ENCODE measurements at regions not wholly inside any gene's neighbourhood (a gene's known extent, or its start where the extent isn't known, plus 50 kb on each side); places are given as distances from the start of the nearest gene placed in this dataset.

- H3K9me3 ChIP-seq (replicated peaks; ENCODE audit: low read length): no peaks in the 10 kb centered on the region
- no peaks in the 10 kb centered on the region for H3K36me3 ChIP-seq (ENCODE audit: insufficient read depth, low read length)
- no peak overlapping the region for H3K9ac ChIP-seq (ENCODE audit: low read depth, low read length)
- no peaks in the 10 kb centered on the region for H3K27me3 ChIP-seq (ENCODE audit: control insufficient read depth, insufficient read depth, low read length)
- peak overlapping the region; percentile 5 for H3K4me2 ChIP-seq (ENCODE audit: low read length)
- no peak overlapping the region for H3K4me3 ChIP-seq (ENCODE audit: low read length)
- H3K4me1 ChIP-seq (ENCODE audit: control insufficient read depth, insufficient read depth, low read length): peaks cover 12% of the 10 kb centered on the region
Observed at GRCh38 chr1:198809247-198809646, 170.4 kb downstream of the PTPRC start.

GRCh38 chr1:198811449-198811848 is 172.6 kb downstream of the PTPRC start:
- no peaks in the 10 kb centered on the region for H3K27me3 ChIP-seq (ENCODE audit: control insufficient read depth, insufficient read depth, low read length)
- no peak overlapping the region for H3K9ac ChIP-seq (ENCODE audit: low read depth, low read length)
- no peak overlapping the region for H3K4me2 ChIP-seq (ENCODE audit: low read length)
- H3K36me3 ChIP-seq (ENCODE audit: insufficient read depth, low read length): no peaks in the 10 kb centered on the region
- H3K9me3 ChIP-seq (replicated peaks; ENCODE audit: low read length): no peaks in the 10 kb centered on the region
- no peak overlapping the region for H3K4me3 ChIP-seq (ENCODE audit: low read length)
- H3K4me1 ChIP-seq (ENCODE audit: control insufficient read depth, insufficient read depth, low read length): peaks cover 12% of the 10 kb centered on the region

- Histone ChIP-seq H3K4me1 (ENCODE audit: control insufficient read depth, insufficient read depth, low read length) (no peaks in the 10 kb centered on the region), H3K9ac (ENCODE audit: low read depth, low read length) (no peak overlapping the region), H3K27me3 (ENCODE audit: control insufficient read depth, insufficient read depth, low read length) (no peaks in the 10 kb centered on the region), H3K4me3 (ENCODE audit: low read length) (no peak overlapping the region), H3K4me2 (ENCODE audit: low read length) (no peak overlapping the region), H3K9me3 (replicated peaks; ENCODE audit: low read length) (no peaks in the 10 kb centered on the region), H3K36me3 (ENCODE audit: insufficient read depth, low read length) (no peaks in the 10 kb centered on the region)
Observed at GRCh38 chr1:198823626-198824025, 184.8 kb downstream of the PTPRC start.

GRCh38 chr1:198825254-198825653 is 186.4 kb downstream of the PTPRC start:
- H3K36me3 ChIP-seq (ENCODE audit: insufficient read depth, low read length): no peaks in the 10 kb centered on the region
- H3K9ac ChIP-seq (ENCODE audit: low read depth, low read length): no peak overlapping the region
- H3K4me1 ChIP-seq (ENCODE audit: control insufficient read depth, insufficient read depth, low read length): no peaks in the 10 kb centered on the region
- no peaks in the 10 kb centered on the region for H3K27me3 ChIP-seq (ENCODE audit: control insufficient read depth, insufficient read depth, low read length)
- no peak overlapping the region for H3K4me3 ChIP-seq (ENCODE audit: low read length)
- H3K4me2 ChIP-seq (ENCODE audit: low read length): no peak overlapping the region
- H3K9me3 ChIP-seq (replicated peaks; ENCODE audit: low read length): no peaks in the 10 kb centered on the region

- Histone ChIP-seq H3K36me3 (ENCODE audit: insufficient read depth, low read length) (no peaks in the 10 kb centered on the region), H3K9me3 (replicated peaks; ENCODE audit: low read length) (no peaks in the 10 kb centered on the region), H3K4me1 (ENCODE audit: control insufficient read depth, insufficient read depth, low read length) (no peaks in the 10 kb centered on the region), H3K9ac (ENCODE audit: low read depth, low read length) (no peak overlapping the region), H3K4me2 (ENCODE audit: low read length) (no peak overlapping the region), H3K27me3 (ENCODE audit: control insufficient read depth, insufficient read depth, low read length) (no peaks in the 10 kb centered on the region), H3K4me3 (ENCODE audit: low read length) (no peak overlapping the region)
Observed at GRCh38 chr1:198829356-198829755, 190.5 kb downstream of the PTPRC start.

- H3K4me3 ChIP-seq (ENCODE audit: low read length): no peak overlapping the region
- no peaks in the 10 kb centered on the region for H3K36me3 ChIP-seq (ENCODE audit: insufficient read depth, low read length)
- H3K27me3 ChIP-seq (ENCODE audit: control insufficient read depth, insufficient read depth, low read length): no peaks in the 10 kb centered on the region
- H3K9ac ChIP-seq (ENCODE audit: low read depth, low read length): no peak overlapping the region
- no peaks in the 10 kb centered on the region for H3K4me1 ChIP-seq (ENCODE audit: control insufficient read depth, insufficient read depth, low read length)
- H3K9me3 ChIP-seq (replicated peaks; ENCODE audit: low read length): no peaks in the 10 kb centered on the region
- H3K4me2 ChIP-seq (ENCODE audit: low read length): no peak overlapping the region
Observed at GRCh38 chr1:198829944-198830343, 191.1 kb downstream of the PTPRC start.

GRCh38 chr1:198830412-198830811 is 191.6 kb downstream of the PTPRC start:
- Histone ChIP-seq H3K9me3 (replicated peaks; ENCODE audit: low read length) (no peaks in the 10 kb centered on the region), H3K4me1 (ENCODE audit: control insufficient read depth, insufficient read depth, low read length) (no peaks in the 10 kb centered on the region), H3K36me3 (ENCODE audit: insufficient read depth, low read length) (no peaks in the 10 kb centered on the region), H3K27me3 (ENCODE audit: control insufficient read depth, insufficient read depth, low read length) (no peaks in the 10 kb centered on the region), H3K9ac (ENCODE audit: low read depth, low read length) (no peak overlapping the region), H3K4me3 (ENCODE audit: low read length) (no peak overlapping the region), H3K4me2 (ENCODE audit: low read length) (no peak overlapping the region)

- H3K27me3 ChIP-seq (ENCODE audit: control insufficient read depth, insufficient read depth, low read length): no peaks in the 10 kb centered on the region
- H3K4me1 ChIP-seq (ENCODE audit: control insufficient read depth, insufficient read depth, low read length): no peaks in the 10 kb centered on the region
- H3K4me2 ChIP-seq (ENCODE audit: low read length): no peak overlapping the region
Observed at GRCh38 chr1:198833706-198834503, 195.1 kb downstream of the PTPRC start.

GRCh38 chr1:198837278-198838021 is 198.6 kb downstream of the PTPRC start:
- H3K4me2 ChIP-seq (ENCODE audit: low read length): no peak overlapping the region
- no peaks in the 10 kb centered on the region for H3K9me3 ChIP-seq (replicated peaks; ENCODE audit: low read length)

More at GRCh38 chr1:198833706-198834503, 195.1 kb downstream of the PTPRC start:
- Histone ChIP-seq H3K36me3 (ENCODE audit: insufficient read depth, low read length) (no peaks in the 10 kb centered on the region), H3K9me3 (replicated peaks; ENCODE audit: low read length) (no peaks in the 10 kb centered on the region), H3K4me3 (ENCODE audit: low read length) (no peak overlapping the region), H3K9ac (ENCODE audit: low read depth, low read length) (no peak overlapping the region)

GRCh38 chr1:198838022-198838342 is 199.1 kb downstream of the PTPRC start:
- H3K9me3 ChIP-seq (replicated peaks; ENCODE audit: low read length): no peaks in the 10 kb centered on the region
- H3K4me1 ChIP-seq (ENCODE audit: control insufficient read depth, insufficient read depth, low read length): no peaks in the 10 kb centered on the region
- H3K27me3 ChIP-seq (ENCODE audit: control insufficient read depth, insufficient read depth, low read length): no peaks in the 10 kb centered on the region
- H3K4me2 ChIP-seq (ENCODE audit: low read length): no peak overlapping the region
- H3K9ac ChIP-seq (ENCODE audit: low read depth, low read length): no peak overlapping the region
- H3K4me3 ChIP-seq (ENCODE audit: low read length): no peak overlapping the region
- no peaks in the 10 kb centered on the region for H3K36me3 ChIP-seq (ENCODE audit: insufficient read depth, low read length)

More at GRCh38 chr1:198837278-198838021, 198.6 kb downstream of the PTPRC start:
- no peaks in the 10 kb centered on the region for H3K27me3 ChIP-seq (ENCODE audit: control insufficient read depth, insufficient read depth, low read length)
- no peak overlapping the region for H3K9ac ChIP-seq (ENCODE audit: low read depth, low read length)
- no peak overlapping the region for H3K4me3 ChIP-seq (ENCODE audit: low read length)
- no peaks in the 10 kb centered on the region for H3K4me1 ChIP-seq (ENCODE audit: control insufficient read depth, insufficient read depth, low read length)
- no peaks in the 10 kb centered on the region for H3K36me3 ChIP-seq (ENCODE audit: insufficient read depth, low read length)

GRCh38 chr1:198841477-198841876 is 202.6 kb downstream of the PTPRC start:
- Histone ChIP-seq H3K4me2 (ENCODE audit: low read length) (no peak overlapping the region), H3K27me3 (ENCODE audit: control insufficient read depth, insufficient read depth, low read length) (no peaks in the 10 kb centered on the region), H3K9me3 (replicated peaks; ENCODE audit: low read length) (no peaks in the 10 kb centered on the region), H3K4me1 (ENCODE audit: control insufficient read depth, insufficient read depth, low read length) (no peaks in the 10 kb centered on the region), H3K4me3 (ENCODE audit: low read length) (no peak overlapping the region), H3K9ac (ENCODE audit: low read depth, low read length) (no peak overlapping the region), H3K36me3 (ENCODE audit: insufficient read depth, low read length) (peaks cover 9% of the 10 kb centered on the region)

GRCh38 chr1:198842686-198843085 is 203.8 kb downstream of the PTPRC start:
- H3K4me2 ChIP-seq (ENCODE audit: low read length): no peak overlapping the region
- no peaks in the 10 kb centered on the region for H3K9me3 ChIP-seq (replicated peaks; ENCODE audit: low read length)
- peaks cover 20% of the 10 kb centered on the region for H3K36me3 ChIP-seq (ENCODE audit: insufficient read depth, low read length)
- H3K9ac ChIP-seq (ENCODE audit: low read depth, low read length): no peak overlapping the region
- H3K4me1 ChIP-seq (ENCODE audit: control insufficient read depth, insufficient read depth, low read length): no peaks in the 10 kb centered on the region
- no peaks in the 10 kb centered on the region for H3K27me3 ChIP-seq (ENCODE audit: control insufficient read depth, insufficient read depth, low read length)
- H3K4me3 ChIP-seq (ENCODE audit: low read length): no peak overlapping the region

All from skeletal muscle satellite cell (primary cell).